Left forelimb (tissue), 1 donor: ENCODE measurements at regions not wholly inside any gene's neighbourhood (a gene's known extent, or its start where the extent isn't known, plus 50 kb on each side); places are given as distances from the start of the nearest gene placed in this dataset.

Experiments
- DNase-seq: peaks from one replicate; pipeline ENCODE4 v3.0.0-alpha.2; 2018; ENCODE audit warnings: low spot score

- no peak for DNase-seq
These were observed 441.9 kb downstream of the PLOD2 start for GRCh38 chr3:145719114-145719513.

GRCh38 chr3:145721273-145721805 is 439.6 kb downstream of the PLOD2 start:
- DNase-seq = no peak

GRCh38 chr3:145721815-145722214 is 439.2 kb downstream of the PLOD2 start:
- no peak for DNase-seq

- DNase-seq = no peak
These were observed 433.5 kb downstream of the PLOD2 start for GRCh38 chr3:145727476-145727875.

GRCh38 chr3:145735631-145736030 is 425.4 kb downstream of the PLOD2 start:
- DNase-seq = no peak

- DNase-seq = no peak
These were observed 423.0 kb downstream of the PLOD2 start for GRCh38 chr3:145737952-145738351.

- DNase-seq = no peak
These were observed 421.1 kb downstream of the PLOD2 start for GRCh38 chr3:145739926-145740325.

GRCh38 chr3:145750657-145751056 is 410.3 kb downstream of the PLOD2 start:
- no peak for DNase-seq

- no peak for DNase-seq
These were observed 408.4 kb downstream of the PLOD2 start for GRCh38 chr3:145752576-145752975.

- no peak for DNase-seq
These were observed 406.2 kb downstream of the PLOD2 start for GRCh38 chr3:145754605-145755289.

- no peak for DNase-seq
These were observed 400.9 kb downstream of the PLOD2 start for GRCh38 chr3:145760036-145760435.

- no peak for DNase-seq
These were observed 393.1 kb downstream of the PLOD2 start for GRCh38 chr3:145767909-145768308.

GRCh38 chr3:145776782-145777408 is 384.1 kb downstream of the PLOD2 start:
- DNase-seq = no peak

- no peak for DNase-seq
These were observed 380.7 kb downstream of the PLOD2 start for GRCh38 chr3:145780301-145780700.

GRCh38 chr3:145785668-145786067 is 375.3 kb downstream of the PLOD2 start:
- DNase-seq = no peak

GRCh38 chr3:145798007-145798406 is 363.0 kb downstream of the PLOD2 start:
- DNase-seq = no peak

GRCh38 chr3:145798696-145799537 is 362.1 kb downstream of the PLOD2 start:
- DNase-seq = no peak

GRCh38 chr3:145801696-145802095 is 359.3 kb downstream of the PLOD2 start:
- DNase-seq = no peak

GRCh38 chr3:145807990-145808389 is 353.0 kb downstream of the PLOD2 start:
- no peak for DNase-seq

GRCh38 chr3:145812391-145812790 is 348.6 kb downstream of the PLOD2 start:
- DNase-seq = no peak

- DNase-seq = no peak
These were observed 345.1 kb downstream of the PLOD2 start for GRCh38 chr3:145815707-145816413.

- DNase-seq = no peak
These were observed 343.0 kb downstream of the PLOD2 start for GRCh38 chr3:145817870-145818483.
